Parathyroid adenoma (tissue), 2 donors: ENCODE measurements at regions not wholly inside any gene's neighbourhood (a gene's known extent, or its start where the extent isn't known, plus 50 kb on each side); places are given as distances from the start of the nearest gene placed in this dataset.
"Not testable (repeated sequence)": the region's sequence is repeated elsewhere in the genome, so short reads cannot be mapped to it uniquely, and the experiment has no call there.

Experiments used
- H2AFZ ChIP-seq: fragments of 300-600 bp; sonication (generic); one replicate; pipeline ENCODE4 v1.7.0; 2017; ENCODE audit warnings: antibody characterized with exemption, mild to moderate bottlenecking
- H3K27ac ChIP-seq: fragments of 300-600 bp; sonication (generic); one replicate; pipeline ENCODE4 v1.7.0; 2017
- H3K27me3 ChIP-seq: fragments of 300-600 bp; sonication (generic); one replicate; pipeline ENCODE4 v1.7.0; 2017; ENCODE audit warnings: low read length; ENCODE audit not compliant: control insufficient read depth, insufficient read depth
- H3K36me3 ChIP-seq: fragments of 300-600 bp; sonication (generic); one replicate; pipeline ENCODE4 v1.7.0; 2017; ENCODE audit warnings: low read length; ENCODE audit not compliant: control insufficient read depth, insufficient read depth
- H3K4me1 ChIP-seq: fragments of 300-600 bp; sonication (generic); one replicate; pipeline ENCODE4 v1.7.0; 2017; ENCODE audit warnings: control low read depth
- H3K4me2 ChIP-seq: fragments of 300-600 bp; sonication (generic); one replicate; pipeline ENCODE4 v1.7.0; 2017; ENCODE audit warnings: low read length
- H3K4me3 ChIP-seq: fragments of 300-600 bp; sonication (generic); one replicate; pipeline ENCODE4 v1.7.0; 2017; ENCODE audit warnings: low read depth, low read length
- H3K79me2 ChIP-seq: fragments of 300-600 bp; sonication (generic); one replicate; pipeline ENCODE4 v1.7.0; 2017; ENCODE audit warnings: control low read depth
- H3K9ac ChIP-seq: fragments of 300-600 bp; sonication (generic); one replicate; pipeline ENCODE4 v1.7.0; 2017; ENCODE audit warnings: mild to moderate bottlenecking
- H3K9me3 ChIP-seq: fragments of 300-600 bp; sonication (generic); one replicate; pipeline ENCODE4 v1.7.0; 2017; ENCODE audit warnings: low read length; ENCODE audit not compliant: control insufficient read depth
- CTCF ChIP-seq: fragments of 300-600 bp; sonication (generic); IDR thresholded peaks from one replicate; pipeline ENCODE4 v1.7.0; 2017; ENCODE audit warnings: antibody characterized with exemption, mild to moderate bottlenecking
- donor health status: primary hyperparathyroidism.

- Histone ChIP-seq H3K27me3 (no peaks in the 10 kb centered on the region), H3K9me3 (no peaks in the 10 kb centered on the region), H3K9ac (no peak overlapping the region), H3K4me3 (no peak overlapping the region), H3K36me3 (no peaks in the 10 kb centered on the region), H3K27ac (no peak overlapping the region), H3K4me2 (no peak overlapping the region), H3K79me2 (no peaks in the 10 kb centered on the region), H2AFZ (no peak overlapping the region), H3K4me1 (no peaks in the 10 kb centered on the region)
- TF ChIP-seq CTCF, result no peak
These were observed 578.8 kb downstream of the KCNT2 start for GRCh38 chr1:196029410-196029809.

GRCh38 chr1:196027127-196027526 lies 581.1 kb downstream of the KCNT2 start:
- no peak overlapping the region for H3K9ac ChIP-seq
- H3K27ac ChIP-seq, result no peak overlapping the region
- TF ChIP-seq CTCF, result no peak

GRCh38 chr1:196021174-196021573 lies 587.1 kb downstream of the KCNT2 start:
- H3K4me3 ChIP-seq, H3K9ac ChIP-seq, H3K9me3 ChIP-seq, H3K27me3 ChIP-seq, H3K4me2 ChIP-seq, H3K79me2 ChIP-seq, H3K36me3 ChIP-seq, H3K4me1 ChIP-seq, H2AFZ ChIP-seq, H3K27ac ChIP-seq: not testable (repeated sequence)

More at GRCh38 chr1:196027127-196027526, 581.1 kb downstream of the KCNT2 start:
- H3K27me3 ChIP-seq, result no peaks in the 10 kb centered on the region
- H2AFZ ChIP-seq, result no peak overlapping the region
- H3K36me3 ChIP-seq, result no peaks in the 10 kb centered on the region
- no peak overlapping the region for H3K4me2 ChIP-seq
- no peaks in the 10 kb centered on the region for H3K9me3 ChIP-seq
- H3K4me1 ChIP-seq, result no peaks in the 10 kb centered on the region
- H3K79me2 ChIP-seq, result no peaks in the 10 kb centered on the region
- H3K4me3 ChIP-seq, result no peak overlapping the region

- no peaks in the 10 kb centered on the region for H3K36me3 ChIP-seq
- no peak overlapping the region for H3K27ac ChIP-seq
- no peaks in the 10 kb centered on the region for H3K79me2 ChIP-seq
- no peak overlapping the region for H3K4me3 ChIP-seq
- no peak overlapping the region for H3K9ac ChIP-seq
- no peaks in the 10 kb centered on the region for H3K9me3 ChIP-seq
- H3K27me3 ChIP-seq, result no peaks in the 10 kb centered on the region
- no peak overlapping the region for H3K4me2 ChIP-seq
- TF ChIP-seq CTCF, result no peak
- H3K4me1 ChIP-seq, result no peaks in the 10 kb centered on the region
- no peak overlapping the region for H2AFZ ChIP-seq
These were observed 598.9 kb downstream of the KCNT2 start for GRCh38 chr1:196009362-196009761.

GRCh38 chr1:196007763-196008162 lies 600.5 kb downstream of the KCNT2 start:
- no peak for TF ChIP-seq CTCF
- Histone ChIP-seq H3K36me3 (no peaks in the 10 kb centered on the region), H3K4me2 (no peak overlapping the region)

More at GRCh38 chr1:196007763-196008162, 600.5 kb downstream of the KCNT2 start:
- no peak overlapping the region for H3K9ac ChIP-seq
- no peaks in the 10 kb centered on the region for H3K79me2 ChIP-seq
- no peaks in the 10 kb centered on the region for H3K4me1 ChIP-seq
- no peak overlapping the region for H3K4me3 ChIP-seq
- H3K9me3 ChIP-seq, result no peaks in the 10 kb centered on the region
- H3K27me3 ChIP-seq, result no peaks in the 10 kb centered on the region
- H3K27ac ChIP-seq, result no peak overlapping the region
- H2AFZ ChIP-seq, result no peak overlapping the region
